Transverse colon (tissue), 4 donors: ENCODE measurements at regions not wholly inside any gene's neighbourhood (a gene's known extent, or its start where the extent isn't known, plus 50 kb on each side); places are given as distances from the start of the nearest gene placed in this dataset.

Experiments used
- DNase-seq: peaks from one replicate; pipeline ENCODE4 v3.0.0-alpha.2; 2019
- H3K27ac ChIP-seq, 4 donors: fragments of 200-600 bp; sonication (generic); 2 replicates each; pipeline ENCODE4 v1.5.1; 2016 to 2018; ENCODE audit warnings: inconsistent platforms in 4 of 4
- H3K27me3 ChIP-seq: fragments of 200-600 bp; sonication (generic); 2 replicates; pipeline ENCODE4 v1.5.1; 2017; ENCODE audit warnings: inconsistent platforms
- H3K36me3 ChIP-seq, 4 donors: fragments of 200-600 bp; sonication (generic); 2 replicates each; pipeline ENCODE4 v1.5.1; 2017 to 2019; ENCODE audit warnings: inconsistent platforms in 4 of 4
- H3K4me1 ChIP-seq, 4 donors: fragments of 200-600 bp; sonication (generic); 2 replicates each; pipeline ENCODE4 v1.5.1; 2017 to 2020; ENCODE audit warnings: inconsistent platforms in 4 of 4
- H3K4me3 ChIP-seq, 4 donors: fragments of 200-600 bp; sonication (generic); 1 replicate in 1 of 4; 2 replicates in 3 of 4; pipeline versions ENCODE4 v1.5.1 to v1.6.1; 2017 to 2019; ENCODE audit warnings: inconsistent platforms in 4 of 4
- H3K9me3 ChIP-seq, 2 donors: fragments of 200-600 bp; sonication (generic); 2 replicates each; pipeline ENCODE4 v1.5.1; 2017 to 2019; ENCODE audit warnings: inconsistent platforms in 2 of 2
- CTCF ChIP-seq, 5 experiments: fragments of 200-600 bp in 3 of 5; fragments of 450-650 bp in 2 of 5; sonication (generic) in 3 of 5; IDR thresholded peaks; 1 replicate in 2 of 5; 2 replicates in 3 of 5; pipeline ENCODE4 v1.5.1; 2016 to 2017; ENCODE audit warnings: antibody characterized with exemption in 5 of 5, inconsistent platforms in 3 of 5, mild to moderate bottlenecking in 2 of 5, moderate library complexity in 1 of 5
- EP300 ChIP-seq: sonication (generic); formaldehyde crosslinking; IDR thresholded peaks from one replicate; pipeline ENCODE4 v1.6.1; 2017; ENCODE audit warnings: antibody characterized with exemption, low read depth
- POLR2A ChIP-seq: fragments of 450-650 bp; IDR thresholded peaks from one replicate; pipeline ENCODE4 v1.6.1; 2016; ENCODE audit warnings: antibody characterized with exemption, mild to moderate bottlenecking, moderate library complexity
- POLR2AphosphoS5 ChIP-seq, 3 donors: sonication (generic); formaldehyde crosslinking; IDR thresholded peaks; one replicate each; pipeline ENCODE4 v1.6.1; 2016; ENCODE audit warnings: antibody characterized with exemption in 3 of 3
- WGBS, 2 donors: methylation state at CpG; one replicate each; pipeline ENCODE4 v1.1.5; 2018; ENCODE audit warnings: low coverage in 1 of 2; 5-methylcytosine and 5-hydroxymethylcytosine counted together
- in situ Hi-C, 4 donors: fragments of 200-750 bp; cut with MboI; loops; one replicate each; pipeline versions ENCODE4 v1.15.0 to v1.15.1; 2017; ENCODE audit warnings: low sequenced_read_pairs in 3 of 4, low pct_ligation_motif_present in 1 of 4, low pct_unique_long_range_greater_than_20kb in 1 of 4
- intact Hi-C: fragments of 100-400 bp; cut with DNase I; formaldehyde crosslinking; loops from one replicate; pipeline ENCODE4 v1.15.1; 2023; ENCODE audit warnings: low total_unique reads

- intact Hi-C loops, result no loop called here
- Histone ChIP-seq H3K4me3 (no peak overlapping the region), H3K4me1 (no peaks in the 10 kb centered on the region), H3K27ac (no peak overlapping the region), H3K9me3 (no peaks in the 10 kb centered on the region), H3K27me3 (no peaks in the 10 kb centered on the region), H3K36me3 (no peaks in the 10 kb centered on the region)
- TF ChIP-seq CTCF (IDR thresholded peaks at IDR 0.05) (no peak), POLR2A (no peak), EP300 (no peak), POLR2AphosphoS5 (IDR thresholded peaks at IDR 0.05) (no peak)
- in situ Hi-C loops, result no loop called here
- DNase-seq, result no peak
- WGBS, 2 donors, result 72 to 79% methylated on average over 2 of the region's 2 CpGs
These were observed 96.2 kb upstream of the ARHGEF26 start for GRCh38 chr3:154025007-154025406.

DNA sequence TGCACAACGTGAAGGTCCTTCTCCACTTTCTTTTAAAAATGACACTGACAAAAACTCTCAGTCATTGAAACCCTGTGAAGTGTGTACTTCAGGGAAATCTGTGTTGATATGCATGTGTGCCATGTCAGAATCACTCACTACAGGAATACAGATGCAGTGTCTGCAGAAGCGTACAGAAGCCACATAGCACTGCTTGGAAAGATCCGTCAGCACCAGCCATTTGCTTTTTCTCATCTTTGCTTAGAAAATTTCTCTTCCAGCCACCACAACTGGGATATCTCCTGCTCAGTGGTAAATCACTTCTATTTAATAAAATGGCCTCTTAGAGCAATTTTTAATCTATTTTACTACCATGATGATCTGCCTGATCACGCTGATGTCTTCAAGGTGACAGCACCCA is 91.3 kb upstream of the ARHGEF26 start:
- Histone ChIP-seq H3K9me3 (no peaks in the 10 kb centered on the region), H3K36me3 (no peaks in the 10 kb centered on the region), H3K4me3 (no peak overlapping the region), H3K27ac (no peak overlapping the region), H3K27me3 (no peaks in the 10 kb centered on the region), H3K4me1 (no peaks in the 10 kb centered on the region)
- in situ Hi-C loops (no loop called here), intact Hi-C loops (no loop called here)
- TF ChIP-seq EP300 (no peak), CTCF (IDR thresholded peaks at IDR 0.05) (no peak), POLR2AphosphoS5 (IDR thresholded peaks at IDR 0.05) (no peak), POLR2A (no peak)
- no peak for DNase-seq
- 61 to 63% methylated on average over 4 of the region's 4 CpGs for WGBS, 2 donors

- WGBS, 2 donors, result 56 to 67% methylated on average over 2 of the region's 2 CpGs
- DNase-seq, result no peak
- Histone ChIP-seq H3K27ac (peak overlapping the region in 2 of 4 donors; percentile 13 to 42), H3K27me3 (no peaks in the 10 kb centered on the region), H3K4me3 (no peak overlapping the region), H3K4me1 (no peaks in the 10 kb centered on the region), H3K9me3 (no peaks in the 10 kb centered on the region), H3K36me3 (no peaks in the 10 kb centered on the region)
- in situ Hi-C loops (no loop called here), intact Hi-C loops (no loop called here)
- TF ChIP-seq CTCF (IDR thresholded peaks at IDR 0.05) (no peak), POLR2AphosphoS5 (IDR thresholded peaks at IDR 0.05) (no peak), EP300 (no peak), POLR2A (no peak)
These were observed 86.3 kb upstream of the ARHGEF26 start for GRCh38 chr3:154034797-154035330.

- TF ChIP-seq CTCF (IDR thresholded peaks at IDR 0.05) (peak; percentile 18 to 32 (median 21)), POLR2AphosphoS5 (IDR thresholded peaks at IDR 0.05) (no peak), POLR2A (no peak)
- in situ Hi-C loops, result no loop called here
- intact Hi-C loops, result no loop called here
These were observed 80.9 kb upstream of the ARHGEF26 start for GRCh38 chr3:154040283-154040682.

More at GRCh38 chr3:154040283-154040682, 80.9 kb upstream of the ARHGEF26 start:
- H3K36me3 ChIP-seq, result no peaks in the 10 kb centered on the region
- no peaks in the 10 kb centered on the region for H3K4me1 ChIP-seq
- H3K27ac ChIP-seq, result no peak overlapping the region
- H3K27me3 ChIP-seq, result no peaks in the 10 kb centered on the region
- no peaks in the 10 kb centered on the region for H3K9me3 ChIP-seq
- no peak overlapping the region for H3K4me3 ChIP-seq
- no peak for DNase-seq
